GM12872 (cell line): ENCODE measurements at regions not wholly inside any gene's neighbourhood (a gene's known extent, or its start where the extent isn't known, plus 50 kb on each side); places are given as distances from the start of the nearest gene placed in this dataset.

Experiments used
- CTCF ChIP-seq: IDR thresholded peaks from 3 replicates; pipeline ENCODE4 v1.5.1; 2011; ENCODE audit warnings: low read depth, mild to moderate bottlenecking, low read length, moderate library complexity; ENCODE audit not compliant: insufficient read depth

- no peak for TF ChIP-seq CTCF
Observed at GRCh38 chr13:90201202-90201601, 1146.3 kb upstream of the MIR17HG start.

- TF ChIP-seq CTCF, result no peak
Observed at GRCh38 chr13:90201676-90202460, 1145.6 kb upstream of the MIR17HG start.

- no peak for TF ChIP-seq CTCF
Observed at GRCh38 chr13:90205081-90205480, 1142.4 kb upstream of the MIR17HG start.

GRCh38 chr13:90205911-90206310 is 1141.6 kb upstream of the MIR17HG start:
- no peak for TF ChIP-seq CTCF

- no peak for TF ChIP-seq CTCF
Observed at GRCh38 chr13:90217275-90217674, 1130.2 kb upstream of the MIR17HG start.

GRCh38 chr13:90222758-90223157 is 1124.7 kb upstream of the MIR17HG start:
- TF ChIP-seq CTCF, result no peak

- no peak for TF ChIP-seq CTCF
Observed at GRCh38 chr13:90230311-90230710, 1117.2 kb upstream of the MIR17HG start.

- no peak for TF ChIP-seq CTCF
Observed at GRCh38 chr13:90232291-90232690, 1115.2 kb upstream of the MIR17HG start.
